ENCODE measurements at regions not wholly inside any gene's neighbourhood (a gene's known extent, or its start where the extent isn't known, plus 50 kb on each side); places are given as distances from the start of the nearest gene placed in this dataset.

DNA sequence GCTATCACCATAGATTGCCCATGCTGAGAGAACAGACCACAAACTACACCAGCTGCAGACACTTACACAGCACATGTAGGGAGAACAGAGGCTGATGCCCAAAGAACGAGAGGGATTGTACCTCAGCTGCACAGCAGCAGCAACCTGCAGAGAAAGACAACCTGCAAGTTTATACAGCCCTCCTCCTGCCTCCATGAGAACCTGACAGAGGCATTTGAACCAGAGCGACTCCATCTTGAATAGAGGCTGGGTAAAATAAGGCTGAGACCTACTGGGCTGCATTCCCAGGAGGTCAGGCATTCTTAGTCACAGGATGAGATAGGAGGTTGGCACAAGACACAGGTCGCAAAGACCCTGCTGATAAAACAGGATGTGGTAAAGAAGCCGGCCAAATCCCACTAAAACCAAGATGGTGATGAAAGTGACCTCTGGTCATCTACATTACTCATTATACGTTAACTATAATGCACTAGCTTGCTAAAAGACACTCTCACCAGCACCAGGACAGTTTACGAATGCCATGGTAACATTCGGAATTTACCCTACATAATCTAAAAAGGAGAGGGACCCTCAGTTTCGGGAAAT, 262.4 kb upstream of the HMGA2 start:
- Histone ChIP-seq H3K9me2 (replicated peaks; ENCODE audit: low read length) (no peaks in the 10 kb centered on the region), H2AFZ (ENCODE audit: low read length) (peak overlapping the region; percentile 31; the same call in 1 of the 2 replicates), H3K9ac (ENCODE audit: low read length) (peak overlapping the region; percentile 49), H3F3A (ENCODE audit: low read length, unreplicated experiment) (no peaks in the 10 kb centered on the region), H3K9me3 (ENCODE audit: low read length) (no peaks in the 10 kb centered on the region), H3K79me2 (ENCODE audit: low read length) (no peaks in the 10 kb centered on the region), H3K27me3 (ENCODE audit: low read length) (no peaks in the 10 kb centered on the region), H3K36me3 (ENCODE audit: low read depth, low read length) (no peaks in the 10 kb centered on the region), H3K4me3 (ENCODE audit: low read length) (no peak overlapping the region), H4K20me1 (ENCODE audit: low read length) (no peaks in the 10 kb centered on the region), H3K4me1 (ENCODE audit: insufficient read depth, low read length) (peaks cover 46% of the 10 kb centered on the region), H3K4me2 (ENCODE audit: low read length) (peak overlapping the region; percentile 40), H3K27ac (ENCODE audit: low read length) (peak overlapping the region; percentile 71)
- no peak for TF ChIP-seq EZH2 (IDR thresholded peaks at IDR 0.05; ENCODE audit: low read length, unreplicated experiment)
- TF ChIP-seq EZH2phosphoT487 (IDR thresholded peaks at IDR 0.05; ENCODE audit: borderline replicate concordance, low read length) = no peak
- TF ChIP-seq, protein P1, sequence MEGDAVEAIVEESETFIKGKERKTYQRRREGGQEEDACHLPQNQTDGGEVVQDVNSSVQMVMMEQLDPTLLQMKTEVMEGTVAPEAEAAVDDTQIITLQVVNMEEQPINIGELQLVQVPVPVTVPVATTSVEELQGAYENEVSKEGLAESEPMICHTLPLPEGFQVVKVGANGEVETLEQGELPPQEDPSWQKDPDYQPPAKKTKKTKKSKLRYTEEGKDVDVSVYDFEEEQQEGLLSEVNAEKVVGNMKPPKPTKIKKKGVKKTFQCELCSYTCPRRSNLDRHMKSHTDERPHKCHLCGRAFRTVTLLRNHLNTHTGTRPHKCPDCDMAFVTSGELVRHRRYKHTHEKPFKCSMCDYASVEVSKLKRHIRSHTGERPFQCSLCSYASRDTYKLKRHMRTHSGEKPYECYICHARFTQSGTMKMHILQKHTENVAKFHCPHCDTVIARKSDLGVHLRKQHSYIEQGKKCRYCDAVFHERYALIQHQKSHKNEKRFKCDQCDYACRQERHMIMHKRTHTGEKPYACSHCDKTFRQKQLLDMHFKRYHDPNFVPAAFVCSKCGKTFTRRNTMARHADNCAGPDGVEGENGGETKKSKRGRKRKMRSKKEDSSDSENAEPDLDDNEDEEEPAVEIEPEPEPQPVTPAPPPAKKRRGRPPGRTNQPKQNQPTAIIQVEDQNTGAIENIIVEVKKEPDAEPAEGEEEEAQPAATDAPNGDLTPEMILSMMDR (conservative IDR thresholded peaks at IDR 0.05; ENCODE audit: low read depth, low read length) = no peak
- CTCF ChIA-PET = no interaction called here
- DNase-seq (peak; percentile 79), ATAC-seq (peak; percentile 50; the same call in 1 of the 2 replicates)
- no TSS peak for BruUV-seq (replicated peaks)
- POLR2A ChIA-PET (ENCODE audit: unreplicated experiment) = no interaction called here
- intact Hi-C loops (cut with micrococcal nuclease) = no loop called here

DNA sequence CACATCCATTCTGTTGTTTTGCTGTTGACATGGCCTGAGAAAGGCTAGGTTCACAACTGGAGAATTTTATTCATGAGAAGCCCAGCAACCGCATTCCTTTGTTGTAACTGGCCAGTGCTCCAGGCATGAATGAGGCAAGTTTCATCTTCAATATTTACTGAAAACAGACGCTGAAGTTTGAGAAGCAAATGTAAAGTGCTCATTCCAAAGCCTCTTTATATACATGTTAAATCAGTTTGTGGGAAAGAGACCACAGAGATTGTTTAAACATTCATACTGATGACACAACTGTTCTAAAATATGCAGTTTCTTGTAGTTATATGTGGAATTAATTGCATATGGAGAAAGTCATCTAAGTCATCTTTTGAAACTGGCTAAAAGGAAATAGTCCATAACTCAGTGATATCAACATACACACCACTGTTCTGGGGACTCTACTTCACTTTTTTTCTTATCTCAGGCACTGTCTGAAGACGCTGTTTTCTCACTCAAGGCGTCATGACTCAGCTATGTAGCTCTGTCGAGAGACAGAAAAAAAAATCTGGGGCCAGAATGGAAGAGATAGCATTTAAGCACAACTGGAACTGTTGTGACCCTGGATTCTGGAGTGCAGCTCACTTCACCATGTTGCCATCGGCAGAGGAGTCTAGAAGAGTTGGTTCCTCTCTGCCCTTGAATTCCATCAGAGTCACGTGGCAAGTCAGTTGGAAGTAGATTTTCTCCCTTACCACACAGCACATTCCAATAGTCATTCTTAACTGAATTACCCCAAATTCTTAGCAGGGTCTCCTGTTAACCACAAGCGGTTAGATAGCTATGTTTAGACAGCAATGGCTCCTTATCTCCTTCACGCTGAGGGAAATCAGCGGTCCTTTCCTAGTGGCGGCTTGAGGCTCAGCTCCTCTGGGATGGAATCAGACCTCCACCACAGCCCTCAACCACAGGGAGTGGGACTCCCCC, 258.4 kb upstream of the HMGA2 start:
- Histone ChIP-seq H3K9ac (ENCODE audit: low read length) (peak overlapping the region; percentile 3; the same call in 1 of the 2 replicates), H3K4me3 (ENCODE audit: low read length) (no peak overlapping the region), H2AFZ (ENCODE audit: low read length) (peak overlapping the region; percentile 1; the same call in 1 of the 2 replicates), H3K4me2 (ENCODE audit: low read length) (peak overlapping the region; percentile 16), H4K20me1 (ENCODE audit: low read length) (no peaks in the 10 kb centered on the region), H3K9me3 (ENCODE audit: low read length) (no peaks in the 10 kb centered on the region), H3K27ac (ENCODE audit: low read length) (peak overlapping the region; percentile 63), H3K79me2 (ENCODE audit: low read length) (no peaks in the 10 kb centered on the region), H3K9me2 (replicated peaks; ENCODE audit: low read length) (no peaks in the 10 kb centered on the region), H3K36me3 (ENCODE audit: low read depth, low read length) (no peaks in the 10 kb centered on the region), H3K27me3 (ENCODE audit: low read length) (no peaks in the 10 kb centered on the region), H3F3A (ENCODE audit: low read length, unreplicated experiment) (no peaks in the 10 kb centered on the region), H3K4me1 (ENCODE audit: insufficient read depth, low read length) (peaks cover 57% of the 10 kb centered on the region)
- BruUV-seq (replicated peaks) = no TSS peak
- ATAC-seq (peak; percentile 44), DNase-seq (peak; percentile 73)
- TF ChIP-seq, protein P1 (conservative IDR thresholded peaks at IDR 0.05; ENCODE audit: low read depth, low read length) = no peak
- no peak for TF ChIP-seq EZH2 (IDR thresholded peaks at IDR 0.05; ENCODE audit: low read length, unreplicated experiment)
- TF ChIP-seq EZH2phosphoT487 (IDR thresholded peaks at IDR 0.05; ENCODE audit: borderline replicate concordance, low read length) = no peak
- POLR2A ChIA-PET (ENCODE audit: unreplicated experiment) = no interaction called here
- CTCF ChIA-PET = interaction anchor here (1.1 kb wide), 1 partner anchor 9 kb away, joined by 3 read pairs; no protein-coding TSS in a partner anchor
- intact Hi-C loops (cut with micrococcal nuclease) = no loop called here
